HFFc6 (cell line): ENCODE measurements at regions not wholly inside any gene's neighbourhood (a gene's known extent, or its start where the extent isn't known, plus 50 kb on each side); places are given as distances from the start of the nearest gene placed in this dataset.

ENCODE experiments used
- DNase-seq: peaks from one replicate; pipeline ENCODE4 v3.0.0-alpha.2; 2018
- H3K27ac Mint-ChIP-seq: 2 replicates; pipeline ENCODE4 v1.8.0; 2020; ENCODE audit warnings: mild to moderate bottlenecking, mixed read lengths
- H3K27me3 Mint-ChIP-seq: 2 replicates; pipeline ENCODE4 v1.8.0; 2021; ENCODE audit warnings: mild to moderate bottlenecking, moderate library complexity, mixed read lengths; ENCODE audit not compliant: insufficient read depth
- H3K36me3 Mint-ChIP-seq: 2 replicates; pipeline ENCODE4 v1.8.0; 2021; ENCODE audit warnings: low read depth, mixed read lengths
- H3K4me1 Mint-ChIP-seq: 2 replicates; pipeline ENCODE4 v1.8.0; 2020; ENCODE audit warnings: low read depth, mixed read lengths
- H3K4me3 Mint-ChIP-seq: 2 replicates; pipeline ENCODE4 v1.8.0; 2020; ENCODE audit warnings: mild to moderate bottlenecking, moderate library complexity, mixed read lengths
- H3K9me3 Mint-ChIP-seq: 2 replicates; pipeline ENCODE4 v1.8.0; 2020; ENCODE audit warnings: mild to moderate bottlenecking, mixed read lengths
- CTCF ChIP-seq: fragments of 200-600 bp; sonication (generic); IDR thresholded peaks from 2 replicates; pipeline ENCODE4 v1.5.0; 2021; ENCODE audit warnings: antibody characterized with exemption, mild to moderate bottlenecking

- Mint-ChIP-seq H3K27me3 (no peaks in the 10 kb centered on the region), H3K4me3 (no peak overlapping the region), H3K9me3 (peaks cover 34% of the 10 kb centered on the region), H3K36me3 (no peaks in the 10 kb centered on the region), H3K27ac (no peak overlapping the region), H3K4me1 (no peaks in the 10 kb centered on the region)
- no peak for TF ChIP-seq CTCF
- DNase-seq: no peak
These were observed 301.0 kb upstream of the KLHL29 start for GRCh38 chr2:23083966-23084365.

GRCh38 chr2:23091019-23091418 lies 294.0 kb upstream of the KLHL29 start:
- DNase-seq: no peak
- H3K9me3 Mint-ChIP-seq: peaks cover 47% of the 10 kb centered on the region
- no peaks in the 10 kb centered on the region for H3K4me1 Mint-ChIP-seq
- no peak for TF ChIP-seq CTCF
- H3K27me3 Mint-ChIP-seq: no peaks in the 10 kb centered on the region
- no peaks in the 10 kb centered on the region; the same call in 1 of the 2 replicates for H3K36me3 Mint-ChIP-seq
- H3K27ac Mint-ChIP-seq: no peak overlapping the region
- H3K4me3 Mint-ChIP-seq: no peak overlapping the region

- DNase-seq: no peak
- Mint-ChIP-seq H3K36me3 (no peaks in the 10 kb centered on the region; the same call in 1 of the 2 replicates), H3K9me3 (peaks cover 43% of the 10 kb centered on the region), H3K4me1 (no peaks in the 10 kb centered on the region), H3K27ac (no peak overlapping the region), H3K4me3 (no peak overlapping the region), H3K27me3 (no peaks in the 10 kb centered on the region)
- TF ChIP-seq CTCF: no peak
These were observed 293.1 kb upstream of the KLHL29 start for GRCh38 chr2:23091900-23092299.

GRCh38 chr2:23092831-23093230 lies 292.1 kb upstream of the KLHL29 start:
- peaks cover 40% of the 10 kb centered on the region for H3K9me3 Mint-ChIP-seq
- DNase-seq: no peak
- H3K27me3 Mint-ChIP-seq: no peaks in the 10 kb centered on the region
- no peaks in the 10 kb centered on the region; the same call in 1 of the 2 replicates for H3K36me3 Mint-ChIP-seq
- TF ChIP-seq CTCF: no peak
- H3K4me1 Mint-ChIP-seq: no peaks in the 10 kb centered on the region
- H3K27ac Mint-ChIP-seq: no peak overlapping the region
- H3K4me3 Mint-ChIP-seq: no peak overlapping the region

- Mint-ChIP-seq H3K9me3 (peaks cover 39% of the 10 kb centered on the region), H3K27ac (no peak overlapping the region), H3K36me3 (no peaks in the 10 kb centered on the region; the same call in 1 of the 2 replicates), H3K27me3 (no peaks in the 10 kb centered on the region), H3K4me3 (no peak overlapping the region), H3K4me1 (no peaks in the 10 kb centered on the region)
- DNase-seq: no peak
- no peak for TF ChIP-seq CTCF
These were observed 291.5 kb upstream of the KLHL29 start for GRCh38 chr2:23093513-23093912.
